HFFc6 (cell line): ENCODE measurements at regions not wholly inside any gene's neighbourhood (a gene's known extent, or its start where the extent isn't known, plus 50 kb on each side); places are given as distances from the start of the nearest gene placed in this dataset.

Experiments used
- DNase-seq: peaks from one replicate; pipeline ENCODE4 v3.0.0-alpha.2; 2018
- H3K27ac Mint-ChIP-seq: 2 replicates; pipeline ENCODE4 v1.8.0; 2020; ENCODE audit warnings: mild to moderate bottlenecking, mixed read lengths
- H3K27me3 Mint-ChIP-seq: 2 replicates; pipeline ENCODE4 v1.8.0; 2021; ENCODE audit warnings: mild to moderate bottlenecking, moderate library complexity, mixed read lengths; ENCODE audit not compliant: insufficient read depth
- H3K36me3 Mint-ChIP-seq: 2 replicates; pipeline ENCODE4 v1.8.0; 2021; ENCODE audit warnings: low read depth, mixed read lengths
- H3K4me1 Mint-ChIP-seq: 2 replicates; pipeline ENCODE4 v1.8.0; 2020; ENCODE audit warnings: low read depth, mixed read lengths
- H3K4me3 Mint-ChIP-seq: 2 replicates; pipeline ENCODE4 v1.8.0; 2020; ENCODE audit warnings: mild to moderate bottlenecking, moderate library complexity, mixed read lengths
- H3K9me3 Mint-ChIP-seq: 2 replicates; pipeline ENCODE4 v1.8.0; 2020; ENCODE audit warnings: mild to moderate bottlenecking, mixed read lengths
- CTCF ChIP-seq: fragments of 200-600 bp; sonication (generic); IDR thresholded peaks from 2 replicates; pipeline ENCODE4 v1.5.0; 2021; ENCODE audit warnings: antibody characterized with exemption, mild to moderate bottlenecking

GRCh38 chr11:119473901-119474681, 51.1 kb upstream of the THY1 start:
- peaks cover 18% of the 10 kb centered on the region for H3K27me3 Mint-ChIP-seq
- H3K9me3 Mint-ChIP-seq: no peaks in the 10 kb centered on the region
- no peak for DNase-seq
- TF ChIP-seq CTCF: no peak
- no peak overlapping the region for H3K27ac Mint-ChIP-seq
- H3K4me1 Mint-ChIP-seq: peaks cover 42% of the 10 kb centered on the region
- no peak overlapping the region for H3K4me3 Mint-ChIP-seq
- no peaks in the 10 kb centered on the region for H3K36me3 Mint-ChIP-seq

GRCh38 chr11:119473226-119473625, 50.3 kb upstream of the THY1 start:
- Mint-ChIP-seq H3K27ac (no peak overlapping the region), H3K4me1 (peaks cover 42% of the 10 kb centered on the region), H3K36me3 (no peaks in the 10 kb centered on the region), H3K9me3 (no peaks in the 10 kb centered on the region; the same call in 1 of the 2 replicates), H3K4me3 (no peak overlapping the region), H3K27me3 (peaks cover 18% of the 10 kb centered on the region)
- TF ChIP-seq CTCF: no peak
- no peak for DNase-seq

GRCh38 chr11:119472856-119473222, 49.9 kb upstream of the THY1 start:
- no peak overlapping the region for H3K4me3 Mint-ChIP-seq
- H3K4me1 Mint-ChIP-seq: peaks cover 42% of the 10 kb centered on the region
- H3K27me3 Mint-ChIP-seq: peaks cover 15% of the 10 kb centered on the region
- TF ChIP-seq CTCF: no peak
- peaks cover under 1% of the 10 kb centered on the region; the same call in 1 of the 2 replicates for H3K36me3 Mint-ChIP-seq
- peaks cover 3% of the 10 kb centered on the region for H3K9me3 Mint-ChIP-seq
- DNase-seq: no peak
- no peak overlapping the region for H3K27ac Mint-ChIP-seq
